Upper lobe of left lung (tissue), 4 donors: ENCODE measurements at regions not wholly inside any gene's neighbourhood (a gene's known extent, or its start where the extent isn't known, plus 50 kb on each side); places are given as distances from the start of the nearest gene placed in this dataset.

Experiments
- CTCF ChIP-seq, 6 experiments: fragments of 450-650 bp in 4 of 6; fragments of 200-600 bp in 2 of 6; sonication (generic) in 2 of 6; IDR thresholded peaks; one replicate each; pipeline ENCODE4 v1.5.1; 2016 to 2019; ENCODE audit warnings: antibody characterized with exemption in 6 of 6
- EP300 ChIP-seq, 4 donors: sonication (generic); formaldehyde crosslinking; IDR thresholded peaks; one replicate each; pipeline ENCODE4 v1.5.1; 2017; ENCODE audit warnings: antibody characterized with exemption in 4 of 4, control low read depth in 2 of 4
- POLR2A ChIP-seq, 4 donors: fragments of 450-650 bp; IDR thresholded peaks; one replicate each; pipeline ENCODE4 v1.5.1; 2016 to 2017; ENCODE audit warnings: antibody characterized with exemption in 4 of 4, mild to moderate bottlenecking in 2 of 4
- POLR2AphosphoS5 ChIP-seq, 2 donors: sonication (generic); formaldehyde crosslinking; IDR thresholded peaks; one replicate each; pipeline ENCODE4 v1.5.1; 2017; ENCODE audit warnings: antibody characterized with exemption in 2 of 2

DNA sequence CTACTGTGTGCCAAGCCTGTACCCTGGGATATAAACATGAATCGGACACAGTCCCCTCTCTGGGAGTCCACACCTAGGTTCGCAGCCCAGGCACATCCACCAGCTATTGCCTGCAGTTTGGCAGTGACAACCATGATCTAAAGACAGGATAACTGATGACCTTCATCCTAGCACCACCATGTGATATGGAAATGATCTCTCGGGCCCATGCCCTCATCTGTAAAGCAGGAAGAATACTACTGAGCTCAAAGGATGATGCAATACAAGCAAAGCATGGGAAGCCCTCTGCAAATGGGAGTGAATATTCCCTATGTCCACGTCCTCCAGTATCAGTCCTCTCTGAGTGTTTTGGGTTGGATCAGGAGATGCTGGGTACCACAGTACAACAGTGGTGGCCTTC lies 80.9 kb upstream of the MSX1 start:
- TF ChIP-seq CTCF (IDR thresholded peaks at IDR 0.05) (no peak), POLR2A (IDR thresholded peaks at IDR 0.05) (no peak), POLR2AphosphoS5 (IDR thresholded peaks at IDR 0.05) (no peak), EP300 (IDR thresholded peaks at IDR 0.05) (no peak)
